KMS-11 (cell line): ENCODE measurements at regions not wholly inside any gene's neighbourhood (a gene's known extent, or its start where the extent isn't known, plus 50 kb on each side); places are given as distances from the start of the nearest gene placed in this dataset.

Experiments
- H2AFZ ChIP-seq: fragments of 200-600 bp; sonication (generic); 2 replicates; pipeline ENCODE4 v1.6.1; 2016; ENCODE audit warnings: antibody characterized with exemption, mixed run types, low read depth
- H3K27ac ChIP-seq: fragments of 200-600 bp; sonication (generic); 2 replicates; pipeline ENCODE4 v1.6.1; 2016; ENCODE audit warnings: mild to moderate bottlenecking, mixed run types
- H3K27me3 ChIP-seq: fragments of 200-600 bp; sonication (generic); 2 replicates; pipeline ENCODE4 v1.6.1; 2017; ENCODE audit warnings: mild to moderate bottlenecking, low read depth, mixed run types, moderate library complexity; ENCODE audit not compliant: insufficient read depth
- H3K36me3 ChIP-seq: fragments of 200-600 bp; sonication (generic); 2 replicates; pipeline ENCODE4 v1.6.1; 2017; ENCODE audit warnings: mild to moderate bottlenecking, mixed run types; ENCODE audit not compliant: insufficient read depth
- H3K4me1 ChIP-seq: fragments of 200-600 bp; sonication (generic); 2 replicates; pipeline ENCODE4 v1.6.1; 2016; ENCODE audit warnings: mild to moderate bottlenecking, low read depth, mixed run types; ENCODE audit not compliant: poor library complexity, severe bottlenecking
- H3K4me2 ChIP-seq: fragments of 200-600 bp; sonication (generic); 2 replicates; pipeline ENCODE4 v1.7.0; 2016; ENCODE audit warnings: mild to moderate bottlenecking, mixed run types
- H3K4me3 ChIP-seq: fragments of 200-600 bp; sonication (generic); IDR thresholded peaks from 2 replicates; pipeline ENCODE4 v1.6.1; 2017; ENCODE audit warnings: low read depth, low read length, mixed read lengths; ENCODE audit not compliant: insufficient read depth
- H3K79me2 ChIP-seq: fragments of 200-600 bp; sonication (generic); 2 replicates; pipeline ENCODE4 v1.6.1; 2016; ENCODE audit warnings: low read depth, mixed run types; ENCODE audit not compliant: insufficient read depth
- H3K9ac ChIP-seq: fragments of 200-600 bp; sonication (generic); 2 replicates; pipeline ENCODE4 v1.6.1; 2016; ENCODE audit warnings: mild to moderate bottlenecking, mixed run types
- H4K20me1 ChIP-seq: fragments of 200-600 bp; sonication (generic); 2 replicates; pipeline ENCODE4 v1.6.1; 2016; ENCODE audit warnings: mild to moderate bottlenecking, mixed run types; ENCODE audit not compliant: insufficient read depth
- TF ChIP-seq, protein P1 (sequence below): fragments of 200-600 bp; sonication (generic); conservative IDR thresholded peaks from 2 replicates; pipeline ENCODE4 v1.6.1; 2017; ENCODE audit warnings: low read depth, mild to moderate bottlenecking, antibody characterized with exemption, low read length, moderate library complexity, mixed read lengths

DNA sequence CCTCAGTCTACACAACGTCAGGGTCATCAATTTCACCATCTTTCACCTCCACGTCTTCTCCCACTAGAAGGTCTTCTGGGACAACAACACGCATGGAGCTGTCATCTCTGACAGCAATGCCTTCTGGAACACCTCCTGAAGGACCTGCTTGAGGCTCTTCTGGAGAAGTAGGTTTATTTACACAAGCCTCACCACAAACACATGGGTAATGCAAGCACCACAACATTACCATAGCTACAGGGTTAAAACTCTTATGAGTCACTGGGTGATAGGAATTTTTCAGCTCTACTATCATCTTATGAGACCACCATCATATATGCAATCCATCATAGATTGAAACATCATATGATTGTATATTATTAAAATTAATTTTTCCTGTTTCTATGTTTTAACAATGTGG lies 215.4 kb downstream of the CHD9NB start:
- TF ChIP-seq, protein P1, sequence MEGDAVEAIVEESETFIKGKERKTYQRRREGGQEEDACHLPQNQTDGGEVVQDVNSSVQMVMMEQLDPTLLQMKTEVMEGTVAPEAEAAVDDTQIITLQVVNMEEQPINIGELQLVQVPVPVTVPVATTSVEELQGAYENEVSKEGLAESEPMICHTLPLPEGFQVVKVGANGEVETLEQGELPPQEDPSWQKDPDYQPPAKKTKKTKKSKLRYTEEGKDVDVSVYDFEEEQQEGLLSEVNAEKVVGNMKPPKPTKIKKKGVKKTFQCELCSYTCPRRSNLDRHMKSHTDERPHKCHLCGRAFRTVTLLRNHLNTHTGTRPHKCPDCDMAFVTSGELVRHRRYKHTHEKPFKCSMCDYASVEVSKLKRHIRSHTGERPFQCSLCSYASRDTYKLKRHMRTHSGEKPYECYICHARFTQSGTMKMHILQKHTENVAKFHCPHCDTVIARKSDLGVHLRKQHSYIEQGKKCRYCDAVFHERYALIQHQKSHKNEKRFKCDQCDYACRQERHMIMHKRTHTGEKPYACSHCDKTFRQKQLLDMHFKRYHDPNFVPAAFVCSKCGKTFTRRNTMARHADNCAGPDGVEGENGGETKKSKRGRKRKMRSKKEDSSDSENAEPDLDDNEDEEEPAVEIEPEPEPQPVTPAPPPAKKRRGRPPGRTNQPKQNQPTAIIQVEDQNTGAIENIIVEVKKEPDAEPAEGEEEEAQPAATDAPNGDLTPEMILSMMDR = no peak
- Histone ChIP-seq H3K36me3 (no peaks in the 10 kb centered on the region), H3K4me2 (no peak overlapping the region), H3K9ac (no peak overlapping the region), H2AFZ (no peak overlapping the region), H3K27ac (no peak overlapping the region), H4K20me1 (no peaks in the 10 kb centered on the region), H3K79me2 (no peaks in the 10 kb centered on the region), H3K27me3 (no peaks in the 10 kb centered on the region), H3K4me3 (no peak overlapping the region), H3K4me1 (no peaks in the 10 kb centered on the region)

DNA sequence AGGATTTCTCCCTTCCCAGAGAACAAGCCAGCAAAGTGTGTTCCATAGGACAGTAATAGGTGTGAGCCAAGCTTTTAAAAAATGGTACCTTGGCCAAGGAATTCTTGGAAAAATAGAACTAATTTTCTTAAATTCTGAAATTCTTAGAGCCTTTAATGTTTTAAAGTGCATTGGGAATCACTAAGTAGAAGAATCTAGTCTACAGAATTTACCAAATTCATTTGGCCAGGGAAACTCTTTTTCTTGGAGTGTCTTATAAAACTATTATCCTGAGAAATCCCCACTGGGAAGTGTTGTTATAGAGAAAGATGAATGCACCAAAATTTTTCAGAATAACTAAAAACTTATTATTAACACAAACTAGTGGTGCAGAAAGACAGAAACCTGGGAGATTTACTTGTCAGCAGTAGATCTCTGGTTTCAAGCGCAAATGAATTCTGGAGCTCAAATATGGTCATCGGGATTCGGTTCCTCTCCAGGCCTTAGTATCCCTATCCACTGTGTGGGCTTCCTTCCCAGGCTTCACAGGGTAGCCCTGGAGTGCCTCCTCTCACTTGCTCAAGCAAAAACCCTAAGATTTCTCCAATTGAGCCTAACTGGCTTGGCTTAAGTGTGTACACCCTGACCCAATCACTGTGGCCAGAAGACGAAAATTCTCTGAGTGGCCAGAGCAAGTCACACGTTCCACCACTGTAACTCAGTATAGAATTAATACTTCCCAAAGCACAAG lies 217.8 kb downstream of the CHD9NB start:
- H3K36me3 ChIP-seq = no peaks in the 10 kb centered on the region
- no peak overlapping the region for H3K4me2 ChIP-seq
- no peaks in the 10 kb centered on the region for H3K79me2 ChIP-seq
- H3K4me3 ChIP-seq = no peak overlapping the region
- no peaks in the 10 kb centered on the region for H3K4me1 ChIP-seq
- H3K27me3 ChIP-seq = no peaks in the 10 kb centered on the region
- no peak overlapping the region for H2AFZ ChIP-seq
- TF ChIP-seq, protein P1 = no peak
- H4K20me1 ChIP-seq = no peaks in the 10 kb centered on the region
- no peak overlapping the region for H3K9ac ChIP-seq
- H3K27ac ChIP-seq = no peak overlapping the region

DNA sequence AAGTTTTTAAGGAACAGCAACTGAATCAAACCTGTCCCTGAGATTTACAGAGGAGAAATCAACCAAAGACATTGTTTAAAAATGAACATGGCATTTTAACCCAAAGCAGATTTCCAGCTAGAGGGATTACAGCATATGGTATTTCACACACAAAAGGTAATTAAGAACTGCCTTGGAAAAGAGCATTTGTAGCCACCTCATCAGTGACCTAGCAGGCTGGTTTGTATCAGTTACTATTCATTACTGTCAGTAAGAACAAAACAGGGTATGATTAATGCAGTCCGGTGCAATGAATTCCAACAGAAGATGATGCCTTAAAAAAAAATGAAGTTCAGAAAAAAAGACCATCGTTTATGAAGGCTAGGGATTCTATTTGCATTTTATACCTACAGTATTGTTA lies 219.9 kb downstream of the CHD9NB start:
- Histone ChIP-seq H3K27me3 (no peaks in the 10 kb centered on the region), H3K79me2 (no peaks in the 10 kb centered on the region), H2AFZ (no peak overlapping the region), H3K4me2 (no peak overlapping the region), H3K4me3 (no peak overlapping the region), H4K20me1 (no peaks in the 10 kb centered on the region), H3K9ac (no peak overlapping the region), H3K27ac (no peak overlapping the region), H3K4me1 (no peaks in the 10 kb centered on the region), H3K36me3 (no peaks in the 10 kb centered on the region)
- TF ChIP-seq, protein P1 = no peak

DNA sequence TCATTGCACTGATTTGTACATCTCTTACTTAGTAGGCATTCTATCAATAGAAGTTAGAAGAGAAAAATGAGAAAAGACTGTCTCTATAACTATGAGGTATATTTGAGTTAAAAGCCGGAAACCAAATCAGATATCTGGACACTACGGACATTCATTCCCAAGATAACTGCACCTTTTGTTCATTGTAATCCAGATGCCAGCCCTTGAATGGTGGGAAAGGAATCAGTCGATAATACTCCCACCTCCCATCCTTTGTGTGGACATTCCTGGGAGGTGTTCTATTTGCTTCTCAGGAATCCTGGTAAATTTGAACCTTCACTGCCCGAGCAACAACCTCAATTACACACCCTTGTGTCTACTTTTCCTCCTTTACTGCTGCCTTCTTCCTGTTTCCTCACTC lies 225.2 kb downstream of the CHD9NB start:
- H3K4me1 ChIP-seq = no peaks in the 10 kb centered on the region
- H4K20me1 ChIP-seq = no peaks in the 10 kb centered on the region
- H3K27ac ChIP-seq = no peak overlapping the region
- TF ChIP-seq, protein P1 = no peak
- H3K4me3 ChIP-seq = no peak overlapping the region
- H2AFZ ChIP-seq = no peak overlapping the region
- no peaks in the 10 kb centered on the region for H3K36me3 ChIP-seq
- no peak overlapping the region for H3K9ac ChIP-seq
- H3K4me2 ChIP-seq = no peak overlapping the region
- no peaks in the 10 kb centered on the region for H3K27me3 ChIP-seq
- no peaks in the 10 kb centered on the region for H3K79me2 ChIP-seq
